ENCODE measurements at regions not wholly inside any gene's neighbourhood (a gene's known extent, or its start where the extent isn't known, plus 50 kb on each side); places are given as distances from the start of the nearest gene placed in this dataset.

DNA sequence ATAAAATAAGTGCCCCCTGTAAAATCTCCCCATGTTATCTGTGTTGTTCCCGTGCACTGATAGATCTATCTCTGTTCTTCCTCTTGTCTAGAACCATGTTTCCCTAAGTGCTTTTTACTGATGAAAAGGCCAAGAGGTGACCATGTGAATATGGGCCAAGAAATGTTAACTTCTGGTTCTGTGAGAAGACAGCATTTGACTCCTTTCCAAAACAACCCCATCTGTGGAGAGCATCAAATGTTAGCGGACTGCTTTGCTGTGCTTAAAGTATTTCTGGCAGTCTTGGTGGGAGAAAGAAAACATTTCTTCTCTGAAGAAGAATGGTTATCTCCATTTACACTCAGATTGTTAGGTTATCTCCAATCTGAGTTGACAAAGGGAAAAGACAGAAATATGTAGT, 58.6 kb upstream of the GUCY1A2 start:
- H3K4me3 Mint-ChIP-seq = no peak overlapping the region
- no peak for DNase-seq (ENCODE audit: low read depth, low spot score)
- no peak overlapping the region for H3K27ac Mint-ChIP-seq (ENCODE audit: unreplicated experiment)
- H3K36me3 Mint-ChIP-seq (ENCODE audit: low read depth) = peaks cover 4% of the 10 kb centered on the region
- H3K9me3 Mint-ChIP-seq = peaks cover 11% of the 10 kb centered on the region
- no peak for TF ChIP-seq CTCF (conservative IDR thresholded peaks at IDR 0.05)
- no peaks in the 10 kb centered on the region for H3K27me3 Mint-ChIP-seq (ENCODE audit: low read depth)
- H3K4me1 Mint-ChIP-seq = no peaks in the 10 kb centered on the region

GRCh38 chr11:107071129-107071528, 52.9 kb upstream of the GUCY1A2 start:
- H3K27me3 Mint-ChIP-seq (ENCODE audit: low read depth) = no peaks in the 10 kb centered on the region
- H3K4me3 Mint-ChIP-seq = no peak overlapping the region
- DNase-seq (ENCODE audit: low read depth, low spot score) = no peak
- no peaks in the 10 kb centered on the region for H3K9me3 Mint-ChIP-seq
- H3K4me1 Mint-ChIP-seq = no peaks in the 10 kb centered on the region
- no peak overlapping the region for H3K27ac Mint-ChIP-seq (ENCODE audit: unreplicated experiment)
- TF ChIP-seq CTCF (conservative IDR thresholded peaks at IDR 0.05) = no peak
- no peaks in the 10 kb centered on the region for H3K36me3 Mint-ChIP-seq (ENCODE audit: low read depth)
